Activated CD4-positive, alpha-beta T cell treated with anti-CD3 and anti-CD28 coated beads for 4 hours (primary cell): ENCODE measurements at regions not wholly inside any gene's neighbourhood (a gene's known extent, or its start where the extent isn't known, plus 50 kb on each side); places are given as distances from the start of the nearest gene placed in this dataset.

Experiments
- DNase-seq, 2 donors: peaks; one replicate each; pipeline ENCODE4 v3.0.0-alpha.2; 2020

DNA sequence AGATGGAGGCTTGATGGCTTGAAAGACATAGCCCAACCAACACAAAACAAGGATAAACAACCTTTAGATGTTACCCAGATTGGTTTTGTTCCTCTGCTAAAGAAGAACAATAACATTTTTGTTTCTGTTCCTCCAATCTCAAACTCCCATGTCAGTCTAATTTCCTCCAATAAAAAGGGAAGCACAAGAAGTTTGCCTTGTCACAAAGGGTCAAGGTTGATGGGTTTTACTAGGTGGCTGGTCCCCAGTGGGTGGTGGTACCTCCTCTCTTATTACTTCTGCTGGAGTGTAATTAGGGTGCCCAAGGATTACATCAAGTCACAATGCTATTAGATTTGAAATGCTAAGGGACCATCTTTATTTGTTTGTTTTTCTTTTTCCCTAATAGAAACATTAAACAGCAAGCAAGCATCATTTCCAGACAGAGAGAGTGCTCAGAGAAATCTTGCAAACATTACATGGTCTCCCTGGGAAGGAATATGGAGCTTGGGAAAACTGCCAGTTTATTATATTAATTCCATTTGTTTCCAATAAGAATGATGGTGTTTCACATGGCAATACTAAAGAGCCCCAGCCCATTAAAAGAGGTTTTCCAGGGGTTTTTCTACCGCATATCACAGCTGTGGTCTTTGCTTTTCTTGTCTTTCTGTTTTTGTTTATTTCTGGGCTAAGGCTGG is 78.3 kb upstream of the AOAH start:
- no peak for DNase-seq

DNA sequence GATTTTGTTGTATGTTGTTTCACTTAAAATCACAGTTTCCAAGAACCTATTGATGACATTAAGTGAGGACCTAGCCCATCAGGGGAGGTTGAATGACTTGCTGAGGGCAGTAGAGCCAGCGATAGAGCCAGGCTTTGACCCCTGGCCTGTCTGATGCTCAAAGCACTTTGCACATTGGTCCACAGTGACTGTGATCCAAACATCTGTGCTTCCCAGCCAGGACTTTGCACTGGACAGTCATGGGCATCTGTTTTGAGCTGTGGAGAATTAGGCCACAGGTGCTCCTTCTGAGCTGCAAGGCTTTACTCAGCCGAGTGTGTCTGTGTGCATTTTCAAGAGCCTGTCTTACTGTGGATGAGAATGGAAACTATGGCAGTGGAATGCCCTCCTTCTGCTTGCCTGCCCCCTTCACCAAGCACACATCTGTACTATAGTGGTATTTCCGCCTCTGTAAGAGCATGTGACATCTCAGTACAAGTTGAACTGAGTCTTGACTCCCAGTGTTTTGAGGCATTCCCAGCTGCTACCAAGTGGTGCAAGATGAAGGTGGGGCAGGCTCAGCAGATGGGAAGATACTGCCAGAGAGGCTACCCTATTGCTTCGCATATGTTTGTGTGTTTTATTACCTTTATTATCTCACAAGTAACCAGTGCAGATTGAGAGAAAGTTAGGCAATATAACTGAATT is 72.7 kb upstream of the AOAH start:
- no peak for DNase-seq

- no peak for DNase-seq
Measured at GRCh38 chr7:36795451-36796021, 71.2 kb upstream of the AOAH start.

- no peak for DNase-seq
Measured at GRCh38 chr7:36794689-36795088, 70.4 kb upstream of the AOAH start.

DNA sequence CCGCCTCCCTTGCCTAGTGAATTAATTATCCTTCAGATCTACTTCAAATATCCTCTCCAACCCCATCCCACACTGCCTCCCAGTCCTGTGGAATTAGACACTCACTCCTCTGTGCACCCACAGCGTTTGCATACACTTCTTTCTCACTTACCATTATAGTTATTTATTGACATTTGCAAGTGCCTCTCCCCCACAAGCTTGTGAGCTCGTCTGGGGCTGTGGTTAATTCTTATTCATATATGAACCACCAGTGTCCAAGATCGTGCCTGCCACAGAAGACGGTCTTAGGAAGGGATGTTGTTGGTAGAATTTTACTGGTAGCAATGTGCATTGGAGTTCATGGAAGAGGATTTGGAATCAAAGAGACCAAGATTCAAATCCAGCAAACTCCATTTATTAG is 68.1 kb upstream of the AOAH start:
- DNase-seq, result no peak

DNA sequence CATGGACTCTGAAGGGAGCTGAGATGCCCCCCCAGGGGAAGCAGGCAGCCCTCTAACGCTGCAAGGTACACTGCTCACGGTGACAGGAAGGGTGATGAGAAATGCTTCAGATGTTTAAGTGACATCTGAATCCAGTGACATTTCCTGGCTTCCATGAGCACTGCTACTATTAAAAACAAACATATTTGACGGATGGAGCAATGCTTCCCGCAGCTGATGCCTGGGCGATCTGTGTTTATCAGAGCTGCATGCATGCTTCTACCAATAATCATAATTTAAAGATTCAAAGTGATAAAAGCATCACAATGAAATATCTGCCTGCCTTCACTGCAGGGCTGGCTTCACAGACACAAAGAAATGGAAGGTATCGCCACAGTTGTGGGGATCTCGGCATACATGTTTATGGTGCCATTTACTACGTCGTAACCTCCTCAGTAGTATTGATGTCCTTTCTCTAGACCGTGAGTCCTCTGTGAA is 66.1 kb upstream of the AOAH start:
- DNase-seq, result no peak

DNA sequence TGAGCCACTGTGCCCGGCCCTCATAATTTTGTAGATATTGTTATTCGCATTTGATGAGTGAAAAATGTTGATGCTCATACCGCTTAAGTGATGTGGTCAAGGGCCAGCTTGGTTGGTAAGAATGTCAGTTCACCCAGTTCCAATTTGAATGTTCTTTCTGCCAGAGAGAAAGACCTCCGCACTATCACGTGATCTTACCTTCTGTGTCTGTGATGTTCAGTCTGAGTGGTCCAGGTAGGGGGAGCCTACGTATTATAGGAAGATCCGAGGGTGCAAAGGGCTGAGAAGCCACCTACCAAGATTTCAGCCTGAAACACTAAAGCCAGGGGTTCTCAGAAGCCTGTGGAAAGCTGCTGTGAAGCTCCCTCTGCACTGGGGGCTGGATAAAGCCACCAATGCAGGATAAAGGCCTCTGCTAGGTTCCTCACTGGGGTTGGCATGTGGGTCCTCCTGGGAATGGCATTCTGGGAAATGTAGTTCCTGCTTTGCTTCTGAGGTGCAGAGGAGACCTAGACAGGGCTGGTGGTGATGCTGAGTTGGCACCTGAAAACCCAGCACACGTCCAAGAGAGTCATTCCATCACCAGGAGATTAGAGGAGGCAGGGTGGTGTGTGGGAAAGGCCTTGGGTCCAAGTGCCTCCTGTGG is 64.7 kb upstream of the AOAH start:
- no peak for DNase-seq

- no peak for DNase-seq
Measured at GRCh38 chr7:36787933-36788378, 63.7 kb upstream of the AOAH start.

DNA sequence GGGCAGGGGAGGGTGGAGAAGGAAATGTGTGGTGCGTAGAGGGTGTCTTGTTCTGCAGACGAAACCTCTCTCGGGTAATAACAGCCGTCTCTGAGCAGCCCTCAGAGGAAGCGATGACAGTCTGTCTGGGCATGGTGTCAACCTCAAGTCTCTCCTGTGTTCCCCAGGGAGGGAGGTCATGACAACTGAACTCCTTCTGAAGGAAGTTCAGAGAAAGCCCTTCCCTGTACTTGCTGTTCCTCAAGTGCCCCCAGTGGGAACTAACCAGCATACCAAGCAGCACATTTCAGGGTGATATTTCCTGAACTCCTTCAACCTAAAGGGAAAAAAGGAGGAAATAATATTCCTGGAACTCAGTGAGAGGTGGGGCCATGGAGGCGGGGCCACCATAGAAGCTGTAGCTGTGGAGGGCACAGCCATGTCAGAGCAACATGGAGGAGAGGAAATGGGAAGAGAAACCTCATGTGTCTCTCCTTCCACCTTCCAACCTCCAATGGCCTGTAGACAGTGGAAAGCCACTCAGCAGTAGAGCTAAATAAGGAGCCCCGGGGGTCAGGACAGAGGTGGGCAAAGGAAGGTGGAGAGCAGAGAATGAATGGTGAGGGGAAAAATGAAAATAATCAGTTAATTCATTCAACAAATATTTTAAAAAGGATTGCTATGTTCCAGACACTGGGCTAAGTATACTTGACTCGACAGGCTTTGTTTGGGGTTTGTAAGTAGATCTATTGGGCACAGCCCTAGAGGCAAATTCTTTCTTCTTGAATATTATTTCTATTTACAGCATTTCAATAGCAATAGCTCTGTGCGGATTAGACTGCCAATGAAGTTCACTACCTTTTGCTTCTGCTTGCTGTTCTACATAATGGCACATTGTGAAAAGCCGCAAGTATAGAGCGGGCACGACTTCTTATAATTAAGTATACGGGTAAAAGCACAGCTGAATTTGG is 61.0 kb upstream of the AOAH start:
- peak; percentile 45 to 49 for DNase-seq

- DNase-seq, result no peak
Measured at GRCh38 chr7:36781011-36781738, 56.9 kb upstream of the AOAH start.

DNA sequence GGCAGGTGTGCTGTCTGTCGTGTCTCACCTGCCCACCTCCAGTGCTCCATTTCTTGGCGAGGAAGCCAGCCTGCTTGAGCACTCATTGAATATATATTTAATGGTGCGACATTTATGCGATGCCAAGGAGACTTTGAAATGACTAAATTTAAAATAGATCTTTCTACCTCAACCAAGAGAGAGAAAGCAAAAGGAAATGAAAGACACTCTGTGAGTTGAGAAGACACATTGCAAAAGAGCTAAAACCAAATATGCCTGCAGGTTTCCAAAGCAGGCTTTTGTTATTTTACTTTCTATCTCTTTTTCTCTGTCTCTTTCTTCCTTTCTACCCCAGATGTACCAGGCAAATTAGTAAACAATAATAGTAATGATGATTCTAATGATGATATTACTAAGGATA is 53.6 kb upstream of the AOAH start:
- DNase-seq, result no peak

DNA sequence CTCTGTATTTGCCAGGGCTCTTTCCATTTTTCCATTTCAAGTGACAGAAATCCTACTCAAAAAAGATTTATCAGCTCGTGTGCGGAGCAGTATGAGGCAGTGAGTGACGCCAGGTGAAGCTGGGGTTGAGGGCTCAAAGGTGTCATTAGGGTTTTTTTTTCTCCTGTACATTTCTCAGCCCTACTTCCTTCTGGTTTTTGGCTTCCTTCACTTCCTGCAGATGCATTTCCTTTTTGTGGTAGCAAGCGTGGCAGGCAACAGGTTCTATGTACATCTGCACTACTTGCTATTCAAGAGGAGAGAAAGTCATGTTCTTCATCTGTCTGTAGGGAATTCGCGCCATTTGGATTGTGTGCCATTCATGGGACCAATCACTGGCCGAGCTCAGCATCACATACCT is 52.8 kb upstream of the AOAH start:
- peak; percentile 8 to 11 for DNase-seq

DNA sequence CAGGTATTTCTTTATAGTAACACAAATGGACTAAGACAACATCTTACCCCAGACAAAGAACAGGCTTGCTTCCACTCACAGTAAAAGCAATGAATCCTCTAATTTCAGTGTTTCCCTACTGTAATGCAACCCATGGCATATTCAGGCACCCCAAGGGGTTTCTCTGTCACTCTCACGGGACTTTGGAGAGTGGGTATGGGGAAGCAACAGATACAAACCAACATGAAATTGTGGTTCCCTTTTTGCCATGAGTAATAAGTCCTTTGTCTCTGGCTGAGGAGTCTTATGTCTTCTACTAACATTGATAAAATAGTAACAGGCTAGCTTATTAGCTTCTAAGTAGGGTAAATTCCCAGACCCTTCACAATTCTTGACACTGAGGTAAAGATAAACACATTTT is 51.4 kb upstream of the AOAH start:
- no peak for DNase-seq

DNA sequence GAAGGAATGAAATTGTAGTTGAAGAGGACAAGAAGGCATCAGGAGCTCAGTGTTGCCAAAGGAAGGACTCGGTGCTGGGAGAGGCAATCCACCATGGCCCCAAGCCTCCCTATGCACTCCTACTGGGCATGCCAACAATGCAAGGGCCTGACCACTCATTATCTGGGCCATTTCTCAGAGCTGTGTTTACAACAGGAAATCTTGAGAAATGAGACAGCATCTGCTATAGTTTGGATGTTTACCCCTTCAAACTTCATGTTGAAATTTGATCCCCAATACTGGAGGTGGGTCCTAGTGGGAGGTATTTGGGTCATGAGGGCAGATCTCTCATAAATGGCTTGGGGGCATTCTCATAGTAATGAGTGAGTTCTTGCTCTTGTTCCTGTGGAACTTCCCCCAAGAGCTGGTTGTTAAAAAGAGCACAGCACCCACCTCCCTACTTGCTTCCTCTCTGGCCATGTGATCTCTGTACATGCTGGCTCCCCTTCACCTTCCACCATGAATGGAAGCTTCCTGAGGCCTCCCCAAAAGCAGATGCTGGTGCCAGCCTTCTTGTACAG is 50.8 kb upstream of the AOAH start:
- no peak for DNase-seq
